Hepatocyte (in vitro differentiated cells): ENCODE measurements at regions not wholly inside any gene's neighbourhood (a gene's known extent, or its start where the extent isn't known, plus 50 kb on each side); places are given as distances from the start of the nearest gene placed in this dataset.

Source experiments
- CTCF ChIP-seq: fragments of 200-600 bp; sonication (generic); IDR thresholded peaks from 2 replicates; pipeline ENCODE4 v1.5.1; 2016; ENCODE audit warnings: antibody characterized with exemption, mild to moderate bottlenecking; ENCODE audit not compliant: poor library complexity
- EZH2 ChIP-seq: fragments of 200-600 bp; sonication (generic); IDR thresholded peaks from 2 replicates; pipeline ENCODE4 v1.6.1; 2016; ENCODE audit warnings: antibody characterized with exemption, mild to moderate bottlenecking, borderline replicate concordance
- EZH2phosphoT487 ChIP-seq: fragments of 200-600 bp; sonication (generic); IDR thresholded peaks from one replicate; pipeline ENCODE4 v1.6.1; 2018; ENCODE audit warnings: antibody characterized with exemption, mild to moderate bottlenecking, low read depth, moderate library complexity; ENCODE audit not compliant: unreplicated experiment, severe bottlenecking

- TF ChIP-seq CTCF (no peak), EZH2 (no peak), EZH2phosphoT487 (no peak)
Measured at GRCh38 chr1:187733232-187733631, 904.5 kb downstream of the PLA2G4A start.
